B cell (primary cell): ENCODE measurements at regions not wholly inside any gene's neighbourhood (a gene's known extent, or its start where the extent isn't known, plus 50 kb on each side); places are given as distances from the start of the nearest gene placed in this dataset.

Experiments used
- ATAC-seq: fragments of 200-7000 bp; cut with Tn5 transposase; one replicate; pipeline ENCODE4 v1.10.0; 2021; ENCODE audit warnings: low read depth, mild to moderate bottlenecking, moderate number of reproducible peaks, moderate library complexity
- CTCF ChIA-PET: fragments of 350-600 bp; sonication (Branson Sonifier 250); formaldehyde crosslinking; loops from one replicate; lab custom pipeline; 2021; ENCODE audit warnings: antibody characterized with exemption, inconsistent platforms; lab: Charles Lee
- POLR2A ChIA-PET: fragments of 350-600 bp; sonication (Branson Sonifier 250); formaldehyde crosslinking; loops from one replicate; lab custom pipeline; 2021; ENCODE audit warnings: antibody characterized with exemption; lab: Charles Lee
- DNase-seq: peaks from one replicate; pipeline ENCODE4 v3.0.0; 2013
- H2AFZ ChIP-seq: 2 replicates; pipeline ENCODE4 v1.6.1; 2012; ENCODE audit warnings: mild to moderate bottlenecking, low read depth, low read length; ENCODE audit not compliant: insufficient read depth, poor library complexity, severe bottlenecking
- H3K27ac ChIP-seq, 2 donors: 1 replicate in 1 of 2; 2 replicates in 1 of 2; pipeline ENCODE4 v1.5.1; 2012 to 2013; ENCODE audit warnings: low read length in 2 of 2, mild to moderate bottlenecking in 2 of 2, moderate library complexity in 1 of 2
- H3K27me3 ChIP-seq, 4 experiments: fragments of 200-600 bp in 1 of 4; sonication (generic) in 1 of 4; replicated peaks in 1 of 4; 1 replicate in 2 of 4; 2 replicates in 2 of 4; pipeline versions ENCODE4 v1.6.1 to v1.7.0; 2013 to 2016; ENCODE audit warnings: low read length in 3 of 4, mild to moderate bottlenecking in 2 of 4, mixed read lengths in 1 of 4, moderate library complexity in 1 of 4; ENCODE audit not compliant: insufficient read depth in 4 of 4, control insufficient read depth in 3 of 4; ENCODE audit errors: control extremely low read depth in 1 of 4
- H3K36me3 ChIP-seq, 2 experiments: replicated peaks in 1 of 2; 1 replicate in 1 of 2; 2 replicates in 1 of 2; pipeline versions ENCODE4 v1.6.1 to v1.7.1; 2013; ENCODE audit warnings: low read length in 1 of 2; ENCODE audit not compliant: insufficient read depth in 2 of 2, control insufficient read depth in 1 of 2; ENCODE audit errors: control extremely low read depth in 1 of 2, extremely low read depth in 1 of 2
- H3K4me1 ChIP-seq, 2 donors: fragments of 200-600 bp in 1 of 2; sonication (generic) in 1 of 2; 1 replicate in 1 of 2; 2 replicates in 1 of 2; pipeline versions ENCODE4 v1.5.1 to v1.6.1; 2013 to 2017; ENCODE audit warnings: low read length in 2 of 2; ENCODE audit not compliant: control insufficient read depth in 2 of 2, insufficient read depth in 2 of 2
- H3K4me2 ChIP-seq: replicated peaks from 2 replicates; pipeline ENCODE3; 2012; ENCODE audit warnings: mild to moderate bottlenecking, low read depth, low read length; ENCODE audit not compliant: poor library complexity, severe bottlenecking
- H3K4me3 ChIP-seq, 5 experiments: fragments of 200-600 bp in 1 of 5; sonication (generic) in 1 of 5; 1 replicate in 3 of 5; 2 replicates in 2 of 5; pipeline versions ENCODE4 v1.5.1 to v1.7.0; 2011 to 2016; ENCODE audit warnings: low read length in 4 of 5, mild to moderate bottlenecking in 4 of 5, low read depth in 2 of 5, control low read depth in 1 of 5, moderate library complexity in 1 of 5; ENCODE audit not compliant: insufficient read depth in 1 of 5; ENCODE audit errors: control extremely low read depth in 1 of 5, extremely low read depth in 1 of 5
- H3K79me2 ChIP-seq: fragments of 200-600 bp; sonication (generic); one replicate; pipeline ENCODE4 v1.6.0; 2016; ENCODE audit warnings: low read length; ENCODE audit not compliant: control insufficient read depth, insufficient read depth
- H3K9ac ChIP-seq: fragments of 200-600 bp; sonication (generic); 2 replicates; pipeline ENCODE4 v1.6.1; 2017; ENCODE audit warnings: mild to moderate bottlenecking, low read length, moderate library complexity
- H3K9me3 ChIP-seq, 3 donors: one replicate each; pipeline versions ENCODE4 v1.6.1 to v1.7.1; 2013; ENCODE audit warnings: low read length in 2 of 3; ENCODE audit not compliant: control insufficient read depth in 2 of 3, insufficient read depth in 1 of 3; ENCODE audit errors: control extremely low read depth in 1 of 3
- H4K20me1 ChIP-seq: 2 replicates; pipeline ENCODE4 v1.6.0; 2012; ENCODE audit warnings: mild to moderate bottlenecking, low read length; ENCODE audit not compliant: insufficient read depth, control insufficient read depth, poor library complexity, severe bottlenecking
- H3K27ac Mint-ChIP-seq: one replicate; pipeline ENCODE4 v1.8.0; 2021; ENCODE audit warnings: mixed read lengths
- H3K27me3 Mint-ChIP-seq: one replicate; pipeline ENCODE4 v1.8.0; 2021; ENCODE audit warnings: mixed read lengths
- H3K4me1 Mint-ChIP-seq: one replicate; pipeline ENCODE4 v1.8.0; 2021; ENCODE audit warnings: mixed read lengths
- H3K4me3 Mint-ChIP-seq: one replicate; pipeline ENCODE4 v1.8.0; 2021; ENCODE audit warnings: mixed read lengths
- H3K9me3 Mint-ChIP-seq: one replicate; pipeline ENCODE4 v1.8.0; 2022; ENCODE audit warnings: mixed read lengths; ENCODE audit not compliant: insufficient read depth
- CTCF ChIP-seq: fragments of 200-600 bp; IDR thresholded peaks from one replicate; pipeline ENCODE4 v1.8.0; 2022; ENCODE audit warnings: antibody characterized with exemption, mild to moderate bottlenecking
- EZH2 ChIP-seq: IDR thresholded peaks from 2 replicates; pipeline ENCODE4 v1.6.1; 2012; ENCODE audit warnings: borderline replicate concordance, low read depth, mild to moderate bottlenecking, moderate library complexity, low read length; ENCODE audit not compliant: insufficient read depth, poor library complexity, severe bottlenecking
- WGBS: methylation state at CpG from one replicate; pipeline ENCODE4 v1.1.5; 2013; ENCODE audit warnings: missing lambda C conversion rate; ENCODE audit not compliant: insufficient coverage; 5-methylcytosine and 5-hydroxymethylcytosine counted together
- intact Hi-C: fragments of 100-400 bp; cut with micrococcal nuclease; formaldehyde crosslinking; loops from one replicate; pipeline ENCODE4 v1.10.0; 2022

DNA sequence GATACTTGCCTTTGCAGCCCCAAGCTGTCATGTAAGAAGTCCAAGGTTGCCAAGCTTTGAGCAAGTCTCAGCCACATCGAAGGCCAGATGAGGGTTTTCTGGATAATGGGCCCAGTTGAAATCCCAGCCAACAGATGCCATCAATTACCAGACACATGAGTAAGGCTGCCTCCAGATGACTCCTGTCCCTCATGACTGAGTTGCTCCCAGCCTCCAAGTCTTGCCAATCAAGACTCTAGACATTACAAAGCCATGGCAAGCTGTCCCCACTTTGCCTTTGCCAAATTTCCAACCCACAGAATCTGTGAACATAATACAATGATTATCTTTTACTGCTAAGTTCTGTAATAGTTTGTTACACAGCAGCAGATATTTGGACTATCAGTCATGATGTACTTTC is 76.8 kb upstream of the ARMC2 start:
- H3K4me3 Mint-ChIP-seq = no peak overlapping the region
- no peaks in the 10 kb centered on the region for H3K79me2 ChIP-seq
- H3K4me1 ChIP-seq = no peaks in the 10 kb centered on the region
- POLR2A ChIA-PET = no interaction called here
- H3K4me1 Mint-ChIP-seq = peaks cover 4% of the 10 kb centered on the region
- no peaks in the 10 kb centered on the region for H3K9me3 Mint-ChIP-seq
- intact Hi-C loops = no loop called here
- no peaks in the 10 kb centered on the region for H4K20me1 ChIP-seq
- no peak overlapping the region for H2AFZ ChIP-seq
- peaks cover 0 to 3% (median 0%) of the 10 kb centered on the region in 4 experiments for H3K27me3 ChIP-seq
- CTCF ChIA-PET = no interaction called here
- H3K27ac ChIP-seq = no peak overlapping the region
- no peak overlapping the region for H3K4me3 ChIP-seq
- H3K4me2 ChIP-seq = no peak overlapping the region
- no peak for DNase-seq
- no peak for ATAC-seq
- peaks cover 0 to 4% (median 0%) of the 10 kb centered on the region in 3 donors for H3K9me3 ChIP-seq
- WGBS = 90% methylated on average over 1 of the region's 1 CpG
- no peaks in the 10 kb centered on the region for H3K36me3 ChIP-seq
- H3K27ac Mint-ChIP-seq = no peak overlapping the region
- no peak overlapping the region for H3K9ac ChIP-seq
- H3K27me3 Mint-ChIP-seq = peaks cover 15% of the 10 kb centered on the region
- TF ChIP-seq EZH2 = no peak

- Histone ChIP-seq H3K36me3 (no peaks in the 10 kb centered on the region), H3K79me2 (no peaks in the 10 kb centered on the region), H4K20me1 (no peaks in the 10 kb centered on the region), H3K4me2 (no peak overlapping the region), H3K27me3 (peaks cover 0 to 3% (median 0%) of the 10 kb centered on the region in 4 experiments), H3K27ac (no peak overlapping the region), H3K9me3 (peaks cover 0 to 4% (median 0%) of the 10 kb centered on the region in 3 donors), H2AFZ (no peak overlapping the region), H3K4me3 (no peak overlapping the region), H3K4me1 (peaks cover 7 to 8% of the 10 kb centered on the region in 2 donors), H3K9ac (no peak overlapping the region)
- POLR2A ChIA-PET = no interaction called here
- peaks cover 8% of the 10 kb centered on the region for H3K4me1 Mint-ChIP-seq
- intact Hi-C loops = no loop called here
- no peak overlapping the region for H3K4me3 Mint-ChIP-seq
- no peak for ATAC-seq
- DNase-seq = no peak
- no peaks in the 10 kb centered on the region for H3K9me3 Mint-ChIP-seq
- peaks cover 15% of the 10 kb centered on the region for H3K27me3 Mint-ChIP-seq
- WGBS = 88% methylated on average over 1 of the region's 3 CpGs
- CTCF ChIA-PET = no interaction called here
- no peak overlapping the region for H3K27ac Mint-ChIP-seq
- no peak for TF ChIP-seq EZH2
- TF ChIP-seq CTCF = no peak
These were observed 73.7 kb upstream of the ARMC2 start for GRCh38 chr6:108774555-108774954.
